NCI-H345 (cell line): ENCODE measurements at regions not wholly inside any gene's neighbourhood (a gene's known extent, or its start where the extent isn't known, plus 50 kb on each side); places are given as distances from the start of the nearest gene placed in this dataset.

Experiments
- DNase-seq: peaks from one replicate; lab custom pipeline; 2025; lab: John Stamatoyannopoulos, UW

- no peak for DNase-seq
Observed at GRCh38 chr5:159759791-159760290, 156.4 kb upstream of the ADRA1B start.

- no peak for DNase-seq
Observed at GRCh38 chr5:159762921-159763320, 153.4 kb upstream of the ADRA1B start.

DNA sequence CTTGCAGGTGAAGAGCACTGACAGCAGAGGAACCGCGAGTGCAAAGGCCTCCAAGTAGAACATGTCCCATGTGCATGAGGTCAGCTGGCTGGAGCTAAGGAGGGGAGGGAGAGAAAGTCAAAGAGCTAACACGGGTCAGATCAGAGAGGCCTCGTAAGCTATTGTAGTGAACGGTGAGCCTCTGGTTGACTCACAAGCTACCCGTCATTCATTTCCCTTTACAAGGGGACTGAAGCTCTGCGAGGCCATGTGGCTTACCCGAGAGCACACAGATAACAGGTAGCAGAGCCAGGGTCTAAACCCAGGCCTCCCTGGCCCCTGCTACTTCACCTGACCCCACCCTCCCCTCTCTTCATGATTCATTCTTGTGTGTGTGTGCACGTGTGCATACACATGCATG is 152.7 kb upstream of the ADRA1B start:
- DNase-seq = no peak

DNA sequence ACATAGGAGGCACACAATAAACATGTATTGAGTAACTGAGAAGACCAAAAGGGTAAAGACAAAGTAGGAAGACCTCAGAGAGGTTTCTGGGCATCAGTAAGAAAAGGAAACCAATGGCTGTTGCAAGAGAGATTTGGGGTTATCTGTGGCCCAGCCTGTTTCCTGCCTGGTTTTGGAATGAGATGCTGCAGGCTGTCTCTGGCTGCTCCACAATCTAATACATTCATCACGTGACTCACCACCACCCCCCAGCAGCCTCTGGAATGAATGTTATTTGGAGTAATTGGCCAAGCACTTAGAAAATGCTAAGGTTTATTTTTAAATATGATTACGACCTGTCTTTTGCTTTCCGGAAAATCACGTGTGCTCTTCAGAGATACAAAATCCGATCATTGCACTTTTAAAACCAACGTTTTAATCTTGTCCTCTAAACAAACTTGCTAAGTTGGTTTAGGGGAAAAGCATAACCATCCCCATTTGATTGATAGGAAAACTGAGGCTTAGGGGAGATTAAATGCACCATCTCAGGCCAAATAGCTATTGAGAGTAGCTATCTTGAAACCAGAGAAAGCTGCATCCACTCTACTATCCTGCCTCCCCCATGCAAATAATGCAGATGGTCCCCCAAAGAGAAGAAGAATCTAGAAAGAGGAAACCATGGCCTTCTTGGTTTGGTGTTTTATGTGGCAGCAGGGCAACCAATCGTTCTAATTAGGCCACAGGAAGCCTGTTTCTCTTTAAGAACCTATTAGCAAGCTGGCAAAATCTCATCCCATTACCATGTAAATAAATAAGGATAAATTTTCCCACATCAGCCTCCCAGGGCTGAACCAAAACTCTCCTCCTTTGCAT is 151.8 kb upstream of the ADRA1B start:
- no peak for DNase-seq

DNA sequence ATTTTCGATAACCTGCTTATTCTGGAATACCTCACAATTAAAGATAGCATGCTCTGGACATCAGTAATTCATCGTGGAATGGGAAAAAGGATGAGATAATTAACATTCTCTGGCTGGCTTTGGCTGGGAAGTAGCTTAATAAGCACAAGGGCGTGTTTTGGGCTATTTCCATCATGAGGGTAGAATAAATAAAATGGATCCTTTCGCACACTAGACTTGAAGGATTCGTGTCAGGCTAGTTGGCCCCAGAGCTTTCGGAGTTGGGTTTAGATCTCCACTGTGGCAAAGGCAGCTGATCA is 151.2 kb upstream of the ADRA1B start:
- DNase-seq = no peak

GRCh38 chr5:159765760-159766517 is 150.3 kb upstream of the ADRA1B start:
- no peak for DNase-seq

GRCh38 chr5:159768243-159768642 is 148.0 kb upstream of the ADRA1B start:
- no peak for DNase-seq

- no peak for DNase-seq
Observed at GRCh38 chr5:159772698-159773061, 143.6 kb upstream of the ADRA1B start.

GRCh38 chr5:159773062-159773924 is 143.0 kb upstream of the ADRA1B start:
- no peak for DNase-seq

GRCh38 chr5:159774476-159775031 is 141.7 kb upstream of the ADRA1B start:
- DNase-seq = no peak

DNA sequence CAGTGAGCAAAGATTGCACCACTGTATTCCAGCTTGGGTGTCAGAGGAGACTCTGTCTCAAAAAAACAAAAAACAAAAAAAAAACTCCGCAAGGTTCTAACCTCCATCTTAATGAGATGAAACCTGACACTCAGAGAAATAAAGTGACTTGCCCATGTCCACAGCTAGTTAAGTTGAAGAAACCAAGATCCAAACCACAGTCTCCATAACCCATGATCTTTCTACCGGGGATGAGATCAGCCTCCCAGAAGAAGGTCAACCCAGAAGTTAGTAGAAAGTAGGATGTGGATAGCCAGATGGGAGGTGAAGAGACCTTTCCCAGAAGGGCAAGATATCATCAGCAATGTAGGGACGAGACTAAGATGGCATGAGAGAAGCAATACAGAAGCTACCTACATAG is 140.4 kb upstream of the ADRA1B start:
- no peak for DNase-seq

- no peak for DNase-seq
Observed at GRCh38 chr5:159777049-159777660, 139.1 kb upstream of the ADRA1B start.

GRCh38 chr5:159779481-159779880 is 136.8 kb upstream of the ADRA1B start:
- no peak for DNase-seq

DNA sequence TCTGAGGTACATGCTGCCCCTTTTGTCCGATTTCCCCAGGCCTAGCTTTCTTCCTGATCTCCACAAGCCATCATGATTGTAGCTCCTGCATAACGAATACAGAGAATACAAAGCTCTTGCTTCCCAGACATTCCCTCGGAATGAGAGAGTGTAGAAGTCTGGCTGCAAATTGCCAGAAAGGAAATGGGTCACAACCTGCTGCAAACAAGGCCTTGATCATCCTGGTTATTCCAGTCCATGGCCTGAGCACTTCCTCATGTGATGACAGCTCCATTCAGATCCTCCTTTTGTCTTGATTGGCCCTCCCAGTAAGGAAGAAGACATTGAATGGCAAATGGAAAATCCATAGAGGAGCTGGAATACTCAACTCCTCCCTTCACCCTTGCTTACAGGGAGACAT is 136.0 kb upstream of the ADRA1B start:
- no peak for DNase-seq

- DNase-seq = no peak
Observed at GRCh38 chr5:159781626-159782157, 134.6 kb upstream of the ADRA1B start.

GRCh38 chr5:159782197-159782994 is 133.9 kb upstream of the ADRA1B start:
- no peak for DNase-seq

GRCh38 chr5:159782995-159783300 is 133.3 kb upstream of the ADRA1B start:
- DNase-seq = no peak

- DNase-seq = no peak
Observed at GRCh38 chr5:159783726-159784247, 132.5 kb upstream of the ADRA1B start.

GRCh38 chr5:159784993-159785392 is 131.3 kb upstream of the ADRA1B start:
- no peak for DNase-seq

DNA sequence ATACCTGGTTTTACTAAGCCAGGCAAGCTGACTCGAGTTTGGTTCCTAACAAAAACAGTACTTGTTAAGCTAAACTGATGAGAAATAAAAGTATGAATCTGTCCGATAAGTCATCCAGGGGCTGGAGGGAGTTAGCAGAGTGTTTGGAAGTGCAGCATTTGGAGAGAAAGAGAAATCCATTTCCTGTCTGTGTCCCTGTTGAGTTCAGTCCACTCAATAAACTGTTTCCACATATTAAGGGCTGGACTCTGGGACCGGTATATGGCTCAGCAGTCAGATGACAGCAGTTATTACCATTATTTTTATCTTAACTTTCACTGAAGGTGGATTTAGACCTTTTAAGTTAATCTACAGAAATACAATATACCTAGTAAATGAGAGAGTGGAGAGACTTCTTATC is 130.6 kb upstream of the ADRA1B start:
- no peak for DNase-seq

DNA sequence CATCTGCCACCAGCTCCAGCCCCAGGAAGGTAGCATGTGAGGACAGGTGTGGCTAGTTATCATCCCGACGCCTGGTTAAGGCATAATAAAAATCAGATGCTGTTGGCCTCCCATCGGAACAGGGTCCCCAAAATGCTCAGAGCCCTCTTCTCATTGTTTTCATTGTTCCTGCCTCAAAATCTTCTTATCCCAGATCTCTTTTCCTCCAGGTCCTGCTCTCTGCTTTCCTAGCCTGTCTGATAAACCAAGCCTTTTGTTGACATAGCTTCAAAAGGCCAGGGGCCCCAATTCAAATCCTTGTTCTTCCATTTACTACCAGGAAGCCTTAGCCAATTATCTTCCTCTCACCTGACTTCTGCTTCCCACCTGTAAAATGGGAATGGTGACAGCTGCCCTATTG is 130.1 kb upstream of the ADRA1B start:
- no peak for DNase-seq
